Esophagus muscularis mucosa (tissue), 4 donors: ENCODE measurements at regions not wholly inside any gene's neighbourhood (a gene's known extent, or its start where the extent isn't known, plus 50 kb on each side); places are given as distances from the start of the nearest gene placed in this dataset.

Source experiments
- CTCF ChIP-seq, 3 experiments: fragments of 200-600 bp in 2 of 3; fragments of 450-650 bp in 1 of 3; sonication (generic) in 2 of 3; IDR thresholded peaks; one replicate each; pipeline ENCODE4 v1.5.1; 2017 to 2019; ENCODE audit warnings: antibody characterized with exemption in 3 of 3, mild to moderate bottlenecking in 2 of 3, moderate library complexity in 1 of 3
- EP300 ChIP-seq: sonication (generic); formaldehyde crosslinking; IDR thresholded peaks from one replicate; pipeline ENCODE4 v1.6.1; 2017; ENCODE audit warnings: antibody characterized with exemption
- POLR2A ChIP-seq: fragments of 450-650 bp; IDR thresholded peaks from one replicate; pipeline ENCODE4 v1.6.1; 2017; ENCODE audit warnings: antibody characterized with exemption, moderate library complexity, mild to moderate bottlenecking, low read depth

- TF ChIP-seq EP300: no peak
- TF ChIP-seq CTCF (IDR thresholded peaks at IDR 0.05): no peak
- no peak for TF ChIP-seq POLR2A
These were observed 303.1 kb downstream of the WDR11 start for GRCh38 chr10:121154310-121154709.
